Epidermal melanocyte (primary cell): ENCODE measurements at regions not wholly inside any gene's neighbourhood (a gene's known extent, or its start where the extent isn't known, plus 50 kb on each side); places are given as distances from the start of the nearest gene placed in this dataset.
"Not testable (repeated sequence)": the region's sequence is repeated elsewhere in the genome, so short reads cannot be mapped to it uniquely, and the experiment has no call there.

Experiments used
- DNase-seq: peaks from one replicate; pipeline ENCODE4 v3.0.0; 2011; ENCODE audit warnings: low spot score; ENCODE audit not compliant: insufficient read length

DNA sequence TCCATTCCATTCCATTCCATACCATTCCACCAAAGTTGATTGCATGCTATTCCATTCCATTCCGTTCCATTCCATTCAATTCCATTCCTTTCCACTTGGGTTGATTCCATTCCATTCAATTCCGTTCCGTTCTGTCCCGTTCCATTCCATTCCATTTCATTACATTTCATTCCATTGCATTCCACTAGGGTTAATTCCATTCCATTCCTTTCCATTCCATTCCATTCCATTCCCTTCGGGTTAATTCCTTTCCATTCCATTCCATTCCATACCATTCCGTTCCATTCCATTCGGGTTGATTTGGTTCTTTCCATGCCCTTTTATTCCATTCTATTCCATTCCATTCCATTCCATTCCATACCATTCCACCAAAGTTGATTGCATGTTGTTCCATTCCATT is 131.9 kb downstream of the CWH43 start:
- not testable (repeated sequence) for DNase-seq

GRCh38 chr4:49118379-49119212 is 132.5 kb downstream of the CWH43 start:
- not testable (repeated sequence) for DNase-seq

DNA sequence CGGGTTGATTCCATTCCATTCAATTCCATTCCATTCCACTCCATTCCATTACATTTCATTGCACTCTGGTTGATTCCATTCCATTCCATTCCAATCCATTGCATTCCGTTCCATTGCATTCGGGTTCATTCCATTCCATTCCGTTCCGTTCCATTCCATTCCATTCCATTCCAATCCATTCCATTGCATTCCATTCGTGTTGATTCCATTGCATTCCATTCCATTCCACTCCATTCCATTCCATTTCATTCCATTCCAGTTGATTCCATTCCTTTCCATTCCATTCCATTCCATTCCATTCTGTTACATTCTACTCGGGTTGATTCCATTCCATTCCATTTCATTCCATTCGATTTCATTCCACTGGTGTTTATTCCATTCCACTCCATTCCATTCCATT is 133.3 kb downstream of the CWH43 start:
- not testable (repeated sequence) for DNase-seq

GRCh38 chr4:49120042-49120779 is 134.1 kb downstream of the CWH43 start:
- not testable (repeated sequence) for DNase-seq

DNA sequence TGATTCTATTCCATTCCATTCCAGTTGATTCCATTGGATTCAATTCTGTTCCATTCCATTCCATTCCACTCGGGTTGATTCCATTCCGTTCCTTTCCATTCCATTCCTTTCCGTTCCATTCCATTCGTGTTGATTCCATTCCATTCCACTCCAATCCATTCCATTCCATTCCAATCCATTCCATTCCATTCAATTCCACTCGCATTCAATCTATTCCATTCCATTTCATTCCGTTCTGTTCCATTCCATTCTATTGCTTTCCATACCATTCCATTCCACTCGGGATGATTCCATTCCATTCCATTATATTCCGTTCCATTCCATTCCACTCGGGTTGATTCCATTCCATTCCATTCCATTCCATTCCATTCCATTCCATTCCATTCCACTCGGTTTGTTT is 134.7 kb downstream of the CWH43 start:
- not testable (repeated sequence) for DNase-seq

DNA sequence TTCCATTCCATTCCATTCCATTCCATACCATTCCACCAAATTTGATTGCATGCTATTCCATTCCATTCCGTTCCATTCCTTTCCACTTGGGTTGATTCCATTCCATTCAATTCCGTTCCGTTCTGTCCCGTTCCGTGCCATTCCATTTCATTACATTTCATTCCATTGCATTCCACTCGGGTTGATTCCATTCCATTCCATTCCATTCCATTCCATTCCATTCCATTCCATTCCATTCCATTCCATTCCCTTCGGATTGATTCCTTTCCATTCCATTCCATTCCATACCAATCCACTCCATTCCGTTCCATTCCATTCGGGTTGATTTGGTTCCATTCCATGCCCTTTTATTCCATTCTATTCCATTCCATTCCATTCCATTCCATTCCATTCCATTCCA is 140.4 kb downstream of the CWH43 start:
- not testable (repeated sequence) for DNase-seq

DNA sequence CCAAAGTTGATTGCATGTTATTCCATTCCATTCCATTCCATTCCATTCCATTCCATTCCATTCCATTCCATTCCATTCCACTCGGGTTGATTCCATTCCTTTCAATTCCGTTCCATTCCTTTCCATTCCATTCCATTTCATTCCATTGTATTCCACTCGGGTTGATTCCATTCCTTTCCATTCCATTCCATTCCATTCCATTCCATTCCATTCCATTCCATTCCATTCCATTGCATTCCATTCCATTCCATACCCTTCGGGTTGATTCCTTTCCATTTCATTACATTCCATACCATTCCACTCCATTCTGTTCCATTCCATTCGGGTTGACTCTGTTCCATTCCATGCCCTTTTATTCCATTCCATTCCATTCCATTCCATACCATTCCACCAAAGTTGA is 140.8 kb downstream of the CWH43 start:
- not testable (repeated sequence) for DNase-seq

DNA sequence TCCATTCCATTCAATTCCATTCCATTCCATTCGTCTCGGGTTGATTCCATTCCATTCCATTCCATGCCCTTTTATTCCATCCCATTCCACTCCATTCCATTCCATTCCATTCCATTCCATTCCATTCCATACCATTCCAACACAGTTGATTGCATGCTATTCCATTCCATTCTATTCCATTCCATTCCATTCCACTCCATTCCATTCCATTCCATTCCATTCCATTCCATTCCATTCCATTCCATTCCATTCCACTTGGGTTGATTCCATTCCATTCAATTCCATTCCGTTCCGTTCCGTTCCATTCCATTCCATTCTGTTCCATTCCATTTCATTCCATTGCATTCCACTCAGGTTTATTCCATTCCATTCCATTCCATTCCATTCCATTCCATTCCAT is 143.3 kb downstream of the CWH43 start:
- not testable (repeated sequence) for DNase-seq

GRCh38 chr4:49129870-49130269 is 143.8 kb downstream of the CWH43 start:
- not testable (repeated sequence) for DNase-seq

DNA sequence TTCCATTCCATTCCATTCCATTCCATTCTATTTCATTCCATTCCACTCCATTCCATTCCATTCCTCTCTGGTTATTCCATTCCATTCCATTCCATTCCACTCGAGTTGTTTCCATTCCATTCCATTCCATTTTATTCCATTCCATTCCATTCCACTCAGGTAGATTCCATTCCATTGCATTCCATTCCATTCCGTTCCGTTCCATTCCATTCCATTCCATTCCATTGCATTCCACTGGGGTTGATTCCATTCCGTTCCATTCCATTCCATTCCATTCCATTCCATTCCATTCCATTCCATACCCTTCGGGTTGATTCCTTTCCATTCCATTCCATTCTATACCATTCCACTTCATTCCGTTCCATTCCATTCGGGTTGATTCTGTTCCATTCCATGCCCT is 144.6 kb downstream of the CWH43 start:
- not testable (repeated sequence) for DNase-seq

DNA sequence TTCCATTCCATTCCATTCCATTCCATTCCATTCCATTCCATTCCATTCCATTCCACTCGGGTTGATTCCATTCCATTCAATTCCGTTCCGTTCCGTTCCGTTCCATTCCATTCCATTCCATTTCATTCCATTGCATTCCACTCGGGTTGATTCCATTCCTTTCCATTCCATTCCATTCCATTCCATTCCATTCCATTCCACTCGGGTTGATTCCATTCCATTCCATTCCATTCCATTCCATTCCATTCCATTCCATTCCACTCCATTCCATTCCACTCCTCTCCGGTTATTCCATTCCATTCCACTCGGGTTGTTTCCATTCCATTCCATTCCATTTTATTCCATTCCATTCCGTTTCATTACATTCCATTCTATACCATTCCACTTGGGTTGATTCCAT is 151.0 kb downstream of the CWH43 start:
- DNase-seq = not testable (repeated sequence)

- DNase-seq = not testable (repeated sequence)
Observed at GRCh38 chr4:49137961-49138360, 151.9 kb downstream of the CWH43 start.

- DNase-seq = not testable (repeated sequence)
Observed at GRCh38 chr4:49138818-49139217, 152.7 kb downstream of the CWH43 start.

GRCh38 chr4:49139513-49139912 is 153.4 kb downstream of the CWH43 start:
- DNase-seq = not testable (repeated sequence)

- DNase-seq = not testable (repeated sequence)
Observed at GRCh38 chr4:49140351-49140750, 154.3 kb downstream of the CWH43 start.

DNA sequence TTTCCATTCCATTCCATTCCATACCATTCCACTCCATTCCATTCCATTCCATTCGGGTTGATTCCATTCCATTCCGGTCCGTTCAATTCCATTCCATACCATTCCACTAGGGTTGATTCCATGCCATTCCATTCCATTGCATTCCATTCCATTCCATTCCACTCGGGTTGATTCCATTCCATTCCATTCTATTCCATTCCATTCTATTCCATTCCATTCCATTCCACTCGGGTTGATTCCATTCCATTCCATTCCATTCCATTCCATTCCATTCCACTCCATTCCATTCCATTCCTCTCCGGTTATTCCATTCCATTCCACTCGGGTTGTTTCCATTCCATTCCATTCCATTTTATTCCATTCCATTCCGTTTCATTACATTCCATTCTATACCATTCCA is 155.9 kb downstream of the CWH43 start:
- DNase-seq = not testable (repeated sequence)

DNA sequence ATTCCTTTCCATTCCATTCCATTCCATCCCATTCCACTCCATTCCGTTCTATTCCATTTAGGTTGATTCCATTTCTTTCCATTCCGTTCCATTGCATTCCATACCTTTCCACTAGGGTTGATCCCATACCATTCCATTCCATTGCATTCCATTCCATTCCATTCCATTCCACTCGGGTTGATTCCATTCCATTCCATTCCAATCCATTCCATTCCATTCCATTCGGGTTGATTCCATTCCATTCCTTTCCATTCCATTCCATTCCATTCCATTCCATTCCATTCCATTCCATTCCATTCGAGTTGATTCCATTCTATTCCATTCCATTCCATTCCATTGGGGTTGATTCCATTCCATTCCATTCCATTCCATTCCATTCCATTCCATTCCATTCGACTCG is 161.1 kb downstream of the CWH43 start:
- not testable (repeated sequence) for DNase-seq

DNA sequence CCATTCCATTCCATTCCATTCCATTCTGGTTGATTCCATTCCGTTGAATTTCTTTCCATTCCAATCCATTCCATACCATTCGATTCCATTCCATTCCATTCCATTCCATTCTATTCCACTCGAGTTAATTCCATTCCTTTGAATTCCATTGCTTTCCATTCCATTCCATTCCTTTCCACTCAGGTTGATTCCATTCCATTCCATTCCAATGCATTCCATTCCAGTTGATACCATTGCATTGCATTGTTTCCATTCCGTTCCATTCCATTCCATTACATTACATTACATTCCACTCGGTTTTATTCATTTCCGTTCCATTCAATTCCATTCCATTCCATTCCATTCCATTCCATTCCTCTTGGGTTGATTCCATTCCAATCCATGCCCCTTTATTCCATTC is 161.5 kb downstream of the CWH43 start:
- DNase-seq = not testable (repeated sequence)

GRCh38 chr4:49149006-49149975 is 163.2 kb downstream of the CWH43 start:
- DNase-seq = not testable (repeated sequence)

GRCh38 chr4:49150351-49151083 is 164.4 kb downstream of the CWH43 start:
- not testable (repeated sequence) for DNase-seq
